GM12878 (cell line): ENCODE measurements at regions not wholly inside any gene's neighbourhood (a gene's known extent, or its start where the extent isn't known, plus 50 kb on each side); places are given as distances from the start of the nearest gene placed in this dataset.

Source experiments
- ATAC-seq: fragments of 200-7000 bp; cut with Tn5 transposase; 3 replicates; pipeline ENCODE4 v1.9.1; 2020; ENCODE audit warnings: mild to moderate bottlenecking, moderate library complexity
- BruUV-seq: library from RNA; stranded (reverse); fragments of 400-500 nt; replicated peaks from 2 replicates; lab custom pipeline; 2021; lab: Mats Ljungman, UMichigan
- CTCF ChIA-PET: fragments of 300-600 bp; sonication (Branson Sonifier 250); formaldehyde crosslinking; extraction: SDS; loops from one replicate; lab custom pipeline; 2021; ENCODE audit warnings: inconsistent platforms; lab: Yijun Ruan, JAX
- POLR2A ChIA-PET: fragments of 350-600 bp; formaldehyde crosslinking; extraction: SDS; loops from one replicate; lab custom pipeline; 2021; ENCODE audit warnings: inconsistent platforms; lab: Charles Lee
- RAD21 ChIA-PET: fragments of 300-600 bp; sonication (Branson Sonifier 250); formaldehyde crosslinking; loops from one replicate; lab custom pipeline; 2023; ENCODE audit warnings: antibody characterized with exemption; ENCODE audit not compliant: unreplicated experiment; lab: Charles Lee
- SMC1A ChIA-PET: fragments of 300-600 bp; sonication (Branson Sonifier 250); formaldehyde crosslinking; loops from one replicate; lab custom pipeline; 2023; ENCODE audit not compliant: unreplicated experiment, uncharacterized antibody; lab: Charles Lee
- DNase-seq: peaks from one replicate; pipeline ENCODE4 v3.0.0-alpha.2; 2011; ENCODE audit warnings: low read depth, low spot score
- FAIRE-seq: peaks from 3 replicates; lab custom pipeline; 2011; peaks lifted over from hg19 to GRCh38; lab: Jason Lieb, UNC
- H2AFZ ChIP-seq: 2 replicates; pipeline ENCODE4 v1.6.0; 2011; ENCODE audit warnings: low read depth, low read length, control low read depth; ENCODE audit not compliant: control insufficient read depth
- H3K27ac ChIP-seq: 2 replicates; pipeline ENCODE4 v1.5.1; 2011; ENCODE audit warnings: control low read depth; ENCODE audit not compliant: control insufficient read depth, insufficient read depth
- H3K27me3 ChIP-seq, 2 experiments: replicated peaks in 1 of 2; 2 replicates each; pipeline versions ENCODE4 v1.6.0 to v1.6.1; 2011; ENCODE audit warnings: low read length in 1 of 2; ENCODE audit not compliant: control insufficient read depth in 2 of 2, insufficient read depth in 2 of 2
- H3K36me3 ChIP-seq, 2 experiments: 2 replicates each; pipeline ENCODE4 v1.5.1; 2011; ENCODE audit warnings: low read length in 1 of 2; ENCODE audit not compliant: control insufficient read depth in 2 of 2, insufficient read depth in 2 of 2
- H3K4me1 ChIP-seq: 2 replicates; pipeline ENCODE4 v1.6.1; 2011; ENCODE audit warnings: mild to moderate bottlenecking, low read length, moderate library complexity, mixed read lengths; ENCODE audit not compliant: control insufficient read depth, insufficient read depth
- H3K4me2 ChIP-seq: 2 replicates; pipeline ENCODE4 v1.6.0; 2011; ENCODE audit warnings: control low read depth; ENCODE audit not compliant: control insufficient read depth, insufficient read depth
- H3K4me3 ChIP-seq: fragments of 200-600 bp; sonication (generic); 2 replicates; pipeline ENCODE4 v1.5.1; 2016
- H3K79me2 ChIP-seq: 2 replicates; pipeline ENCODE4 v1.6.0; 2011; ENCODE audit warnings: low read length; ENCODE audit not compliant: control insufficient read depth, insufficient read depth
- H3K9ac ChIP-seq: 2 replicates; pipeline ENCODE4 v1.8.0; 2011; ENCODE audit warnings: low read length, control low read depth, mixed read lengths; ENCODE audit not compliant: control insufficient read depth, insufficient read depth
- H3K9me3 ChIP-seq: replicated peaks from 3 replicates; pipeline ENCODE4 v1.5.1; 2011; ENCODE audit warnings: mild to moderate bottlenecking, low read length; ENCODE audit not compliant: control insufficient read depth, insufficient read depth
- H4K20me1 ChIP-seq: 2 replicates; pipeline ENCODE4 v1.6.0; 2011; ENCODE audit not compliant: control insufficient read depth, insufficient read depth
- CHD1 ChIP-seq: IDR thresholded peaks from 2 replicates; pipeline ENCODE4 v1.6.1; 2012; ENCODE audit warnings: low read depth, low read length, improper control_type of control experiment
- NR2C2 ChIP-seq: IDR thresholded peaks from 2 replicates; pipeline ENCODE4 v1.6.1; 2011; ENCODE audit warnings: borderline replicate concordance, low read depth; ENCODE audit not compliant: control insufficient read depth, insufficient read length
- RAD21 ChIP-seq: IDR thresholded peaks from 2 replicates; pipeline ENCODE4 v1.6.1; 2011; ENCODE audit warnings: mild to moderate bottlenecking, low read depth, low read length, moderate library complexity; ENCODE audit not compliant: insufficient read depth
- SMC3 ChIP-seq: IDR thresholded peaks from 2 replicates; pipeline ENCODE4 v1.6.1; 2011; ENCODE audit warnings: low read length, improper control_type of control experiment, borderline replicate concordance
- WGBS: methylation state at CpG from one replicate; pipeline ENCODE4 v1.1.6; 2016; ENCODE audit warnings: low lambda C conversion rate; ENCODE audit not compliant: insufficient replicate concordance, insufficient coverage; ENCODE audit errors: missing lambda C conversion rate; 5-methylcytosine and 5-hydroxymethylcytosine counted together
- in situ Hi-C: fragments of 300-500 bp; cut with MboI; formaldehyde crosslinking; loops from 9 replicates; pipeline ENCODE4 v1.14.3; 2018; ENCODE audit warnings: mixed read lengths
- intact Hi-C: fragments of 100-400 bp; cut with micrococcal nuclease; formaldehyde crosslinking; loops from one replicate; pipeline ENCODE4 v1.14.2; 2022; ENCODE audit not compliant: unreplicated experiment
- TF ChIP-seq, protein P1 (sequence below), 3 experiments: IDR thresholded peaks in 2 of 3; conservative IDR thresholded peaks in 1 of 3; 2 replicates each; pipeline ENCODE4 v1.5.1; 2011; ENCODE audit warnings: low read depth in 3 of 3, low read length in 3 of 3, mild to moderate bottlenecking in 3 of 3, control low read depth in 2 of 3, moderate library complexity in 2 of 3, inconsistent platforms in 1 of 3, mixed read lengths in 1 of 3; ENCODE audit not compliant: control insufficient read depth in 2 of 3, insufficient read depth in 1 of 3; ENCODE audit errors: extremely low read depth in 1 of 3

DNA sequence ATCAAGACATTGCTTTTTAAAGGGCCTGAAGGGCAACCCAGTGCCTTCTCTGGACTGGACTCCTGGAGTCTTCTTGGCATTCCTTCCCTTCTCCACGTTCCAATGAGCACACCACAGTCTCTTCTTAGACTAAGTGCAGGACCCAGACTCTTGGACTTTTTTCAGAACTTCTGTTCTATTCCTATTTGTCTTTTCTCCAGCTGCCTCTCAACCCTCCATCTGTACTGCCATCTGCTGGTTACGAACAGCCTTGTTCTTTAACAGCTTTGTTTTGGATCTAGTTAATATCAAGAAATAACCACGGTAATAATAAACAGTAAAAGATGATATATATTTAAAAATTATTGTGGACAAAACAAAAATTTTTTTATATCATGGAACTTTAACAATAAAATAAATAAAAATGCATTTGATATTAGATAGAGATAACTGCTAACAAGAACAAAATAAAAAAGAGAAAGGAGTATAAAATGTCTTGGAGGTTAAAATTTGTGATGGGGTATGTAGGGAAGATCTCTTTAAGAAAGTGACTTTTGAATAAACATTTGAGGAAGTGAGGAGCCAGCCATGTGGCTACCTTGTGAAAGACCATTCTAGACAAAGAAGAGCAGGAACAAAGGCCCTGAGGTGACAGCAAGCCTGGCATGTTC is 105.1 kb upstream of the HCRTR2 start:
- in situ Hi-C loops: loop anchor here (5.0 kb wide), 1 partner anchor 1087 kb away; no protein-coding TSS in a partner anchor
- SMC1A ChIA-PET: interaction anchor here (0.7 kb wide), 2 partner anchors 352 to 1223 kb away, joined by 3 read pairs; no protein-coding TSS in a partner anchor
- Histone ChIP-seq H3K9ac (no peak overlapping the region), H3K27ac (no peak overlapping the region), H3K27me3 (no peaks in the 10 kb centered on the region), H3K4me1 (no peaks in the 10 kb centered on the region), H3K4me3 (no peak overlapping the region), H3K4me2 (no peak overlapping the region), H2AFZ (no peak overlapping the region), H3K79me2 (no peaks in the 10 kb centered on the region), H3K36me3 (no peaks in the 10 kb centered on the region)
- CTCF ChIA-PET: interaction anchor here (0.6 to 1.6 kb wide), 11 partner anchors 8 to 1083 kb away, joined by 3 to 10 read pairs (median 4); no protein-coding TSS in a partner anchor
- BruUV-seq: no TSS peak
- POLR2A ChIA-PET: no interaction called here
- intact Hi-C loops: loop anchor here (1.0 kb wide), 2 partner anchors 351 to 1083 kb away; no protein-coding TSS in a partner anchor
- WGBS: 0% methylated on average over 3 of the region's 3 CpGs
- FAIRE-seq (no peak), ATAC-seq (peak; percentile 58)
- TF ChIP-seq, protein P1, sequence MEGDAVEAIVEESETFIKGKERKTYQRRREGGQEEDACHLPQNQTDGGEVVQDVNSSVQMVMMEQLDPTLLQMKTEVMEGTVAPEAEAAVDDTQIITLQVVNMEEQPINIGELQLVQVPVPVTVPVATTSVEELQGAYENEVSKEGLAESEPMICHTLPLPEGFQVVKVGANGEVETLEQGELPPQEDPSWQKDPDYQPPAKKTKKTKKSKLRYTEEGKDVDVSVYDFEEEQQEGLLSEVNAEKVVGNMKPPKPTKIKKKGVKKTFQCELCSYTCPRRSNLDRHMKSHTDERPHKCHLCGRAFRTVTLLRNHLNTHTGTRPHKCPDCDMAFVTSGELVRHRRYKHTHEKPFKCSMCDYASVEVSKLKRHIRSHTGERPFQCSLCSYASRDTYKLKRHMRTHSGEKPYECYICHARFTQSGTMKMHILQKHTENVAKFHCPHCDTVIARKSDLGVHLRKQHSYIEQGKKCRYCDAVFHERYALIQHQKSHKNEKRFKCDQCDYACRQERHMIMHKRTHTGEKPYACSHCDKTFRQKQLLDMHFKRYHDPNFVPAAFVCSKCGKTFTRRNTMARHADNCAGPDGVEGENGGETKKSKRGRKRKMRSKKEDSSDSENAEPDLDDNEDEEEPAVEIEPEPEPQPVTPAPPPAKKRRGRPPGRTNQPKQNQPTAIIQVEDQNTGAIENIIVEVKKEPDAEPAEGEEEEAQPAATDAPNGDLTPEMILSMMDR (IDR thresholded peaks at IDR 0.05 in 2 of 3, conservative IDR thresholded peaks at IDR 0.05 in 1 of 3; ENCODE audit: control insufficient read depth in 2 of 3, extremely low read depth in 1 of 3, insufficient read depth in 1 of 3, low read depth in 3 of 3, low read length in 3 of 3): peak; percentile 50 to 57 (median 54); a peak in 5 of 6 replicates
- TF ChIP-seq SMC3: peak; percentile 56; the same call in 1 of the 2 replicates
- no peak for TF ChIP-seq CHD1
- no peak for TF ChIP-seq NR2C2
- TF ChIP-seq RAD21: peak; percentile 87
- TF ChIP-seq, all 136 proteins: peak for 3
- RAD21 ChIA-PET: interaction anchor here (1.0 to 1.8 kb wide), 2 partner anchors 351 to 1083 kb away, joined by 4 to 15 read pairs; no protein-coding TSS in a partner anchor
- Histone ChIP-seq H3K9me3 (no peaks in the 10 kb centered on the region), H4K20me1 (no peaks in the 10 kb centered on the region)
- no peak for DNase-seq
